ENCODE measurements at regions not wholly inside any gene's neighbourhood (a gene's known extent, or its start where the extent isn't known, plus 50 kb on each side); places are given as distances from the start of the nearest gene placed in this dataset.

GRCh38 chr3:69591164-69591736, 148.0 kb upstream of the MITF start:
- TF ChIP-seq CTCF (IDR thresholded peaks at IDR 0.05) = no peak
- no peak for TF ChIP-seq POLR2A (IDR thresholded peaks at IDR 0.05)
- TF ChIP-seq POLR2AphosphoS5 (IDR thresholded peaks at IDR 0.05) = no peak

Measured in breast epithelium (tissue), 3 donors.